HG02852 (cell line): ENCODE measurements at regions not wholly inside any gene's neighbourhood (a gene's known extent, or its start where the extent isn't known, plus 50 kb on each side); places are given as distances from the start of the nearest gene placed in this dataset.
"Not testable (repeated sequence)": the region's sequence is repeated elsewhere in the genome, so short reads cannot be mapped to it uniquely, and the experiment has no call there.

Source experiments
- ATAC-seq: cut with Tn5 transposase; IDR thresholded peaks from one replicate; pipeline ENCODE4 v1.9.1; 2021; ENCODE audit warnings: mild to moderate bottlenecking, moderate library complexity; ENCODE audit not compliant: unreplicated experiment

- ATAC-seq: no peak
Measured at GRCh38 chr4:123535037-123535748, 138.6 kb downstream of the SPRY1 start.

GRCh38 chr4:123536225-123536624, 139.6 kb downstream of the SPRY1 start:
- no peak for ATAC-seq

GRCh38 chr4:123537906-123538402, 141.4 kb downstream of the SPRY1 start:
- ATAC-seq: not testable (repeated sequence)

GRCh38 chr4:123545667-123546572, 149.3 kb downstream of the SPRY1 start:
- ATAC-seq: no peak

- no peak for ATAC-seq
Measured at GRCh38 chr4:123546573-123547060, 150.0 kb downstream of the SPRY1 start.

GRCh38 chr4:123547216-123548165, 150.9 kb downstream of the SPRY1 start:
- ATAC-seq: no peak

- ATAC-seq: no peak
Measured at GRCh38 chr4:123553279-123553678, 156.7 kb downstream of the SPRY1 start.

- no peak for ATAC-seq
Measured at GRCh38 chr4:123553733-123554637, 157.4 kb downstream of the SPRY1 start.

- no peak for ATAC-seq
Measured at GRCh38 chr4:123554801-123555232, 158.2 kb downstream of the SPRY1 start.

- ATAC-seq: no peak
Measured at GRCh38 chr4:123555233-123555806, 158.7 kb downstream of the SPRY1 start.

- no peak for ATAC-seq
Measured at GRCh38 chr4:123555807-123556273, 159.2 kb downstream of the SPRY1 start.

GRCh38 chr4:123556526-123556925, 159.9 kb downstream of the SPRY1 start:
- no peak for ATAC-seq

GRCh38 chr4:123557857-123558536, 161.4 kb downstream of the SPRY1 start:
- no peak for ATAC-seq

GRCh38 chr4:123558865-123559264, 162.3 kb downstream of the SPRY1 start:
- ATAC-seq: no peak

GRCh38 chr4:123559955-123560871, 163.6 kb downstream of the SPRY1 start:
- no peak for ATAC-seq

- no peak for ATAC-seq
Measured at GRCh38 chr4:123561525-123561924, 164.9 kb downstream of the SPRY1 start.

GRCh38 chr4:123562994-123563750, 166.6 kb downstream of the SPRY1 start:
- ATAC-seq: no peak
